ENCODE measurements at regions not wholly inside any gene's neighbourhood (a gene's known extent, or its start where the extent isn't known, plus 50 kb on each side); places are given as distances from the start of the nearest gene placed in this dataset.
"Not testable (repeated sequence)": the region's sequence is repeated elsewhere in the genome, so short reads cannot be mapped to it uniquely, and the experiment has no call there.

DNA sequence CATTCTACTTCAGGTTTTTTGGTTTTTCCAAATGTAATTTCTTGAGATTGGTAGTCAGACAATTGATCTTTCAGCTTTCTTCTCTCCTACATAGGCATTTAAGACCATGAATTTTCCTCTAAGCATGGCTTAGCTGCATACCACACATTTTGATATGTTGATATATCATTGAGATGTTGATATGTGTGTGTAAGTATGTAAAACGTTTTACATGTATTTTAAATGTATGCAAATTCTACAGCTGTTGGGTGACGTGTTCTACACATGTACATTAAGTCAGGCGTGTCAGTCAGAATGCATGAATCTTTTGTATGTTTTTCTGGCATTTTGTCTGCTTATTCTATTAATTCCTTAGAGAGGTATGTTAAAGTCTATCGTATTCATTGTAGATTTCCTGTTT lies 228.2 kb downstream of the CDH26 start:
- DNase-seq (ENCODE audit: low read depth in 1 of 2, low spot score in 1 of 2), result no peak

DNA sequence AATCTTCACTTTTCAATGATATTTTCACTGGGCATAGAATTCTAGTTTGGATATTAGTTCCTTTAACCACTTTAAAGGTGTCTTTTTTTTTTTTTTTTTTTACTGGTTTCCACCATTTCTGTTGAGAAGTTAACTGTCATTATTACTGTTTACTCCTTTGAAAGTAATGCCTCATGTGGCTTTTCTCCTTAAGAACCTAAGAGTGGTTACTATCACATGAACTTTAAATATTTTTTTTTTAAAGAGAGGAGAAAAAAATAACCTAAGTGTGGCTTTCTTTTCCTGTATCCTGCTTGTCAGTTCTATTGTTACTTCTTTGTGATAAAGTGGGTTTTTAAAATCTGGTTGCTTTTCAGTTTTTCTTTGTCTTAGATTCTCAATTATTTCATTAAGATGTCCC lies 229.5 kb downstream of the CDH26 start:
- H3K27me3 ChIP-seq (ENCODE audit: insufficient read depth, poor library complexity, severe bottlenecking), result no peaks in the 10 kb centered on the region
- no peak for TF ChIP-seq POLR2AphosphoS5 (IDR thresholded peaks at IDR 0.05; ENCODE audit: low read depth)
- TF ChIP-seq, protein P1, sequence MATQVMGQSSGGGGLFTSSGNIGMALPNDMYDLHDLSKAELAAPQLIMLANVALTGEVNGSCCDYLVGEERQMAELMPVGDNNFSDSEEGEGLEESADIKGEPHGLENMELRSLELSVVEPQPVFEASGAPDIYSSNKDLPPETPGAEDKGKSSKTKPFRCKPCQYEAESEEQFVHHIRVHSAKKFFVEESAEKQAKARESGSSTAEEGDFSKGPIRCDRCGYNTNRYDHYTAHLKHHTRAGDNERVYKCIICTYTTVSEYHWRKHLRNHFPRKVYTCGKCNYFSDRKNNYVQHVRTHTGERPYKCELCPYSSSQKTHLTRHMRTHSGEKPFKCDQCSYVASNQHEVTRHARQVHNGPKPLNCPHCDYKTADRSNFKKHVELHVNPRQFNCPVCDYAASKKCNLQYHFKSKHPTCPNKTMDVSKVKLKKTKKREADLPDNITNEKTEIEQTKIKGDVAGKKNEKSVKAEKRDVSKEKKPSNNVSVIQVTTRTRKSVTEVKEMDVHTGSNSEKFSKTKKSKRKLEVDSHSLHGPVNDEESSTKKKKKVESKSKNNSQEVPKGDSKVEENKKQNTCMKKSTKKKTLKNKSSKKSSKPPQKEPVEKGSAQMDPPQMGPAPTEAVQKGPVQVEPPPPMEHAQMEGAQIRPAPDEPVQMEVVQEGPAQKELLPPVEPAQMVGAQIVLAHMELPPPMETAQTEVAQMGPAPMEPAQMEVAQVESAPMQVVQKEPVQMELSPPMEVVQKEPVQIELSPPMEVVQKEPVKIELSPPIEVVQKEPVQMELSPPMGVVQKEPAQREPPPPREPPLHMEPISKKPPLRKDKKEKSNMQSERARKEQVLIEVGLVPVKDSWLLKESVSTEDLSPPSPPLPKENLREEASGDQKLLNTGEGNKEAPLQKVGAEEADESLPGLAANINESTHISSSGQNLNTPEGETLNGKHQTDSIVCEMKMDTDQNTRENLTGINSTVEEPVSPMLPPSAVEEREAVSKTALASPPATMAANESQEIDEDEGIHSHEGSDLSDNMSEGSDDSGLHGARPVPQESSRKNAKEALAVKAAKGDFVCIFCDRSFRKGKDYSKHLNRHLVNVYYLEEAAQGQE (IDR thresholded peaks at IDR 0.05; ENCODE audit: insufficient replicate concordance, low read depth), result no peak
- DNase-seq (ENCODE audit: low read depth in 1 of 2, low spot score in 1 of 2), result no peak
- H3K4me3 ChIP-seq (replicated peaks; ENCODE audit: insufficient read depth, low read length), result no peak overlapping the region
- no peak overlapping the region for H3K27ac ChIP-seq (replicated peaks)

More for the DNA sequence above, 228.2 kb downstream of the CDH26 start:
- H3K27ac ChIP-seq (replicated peaks), result no peak overlapping the region
- H3K27me3 ChIP-seq (ENCODE audit: insufficient read depth, poor library complexity, severe bottlenecking), result no peaks in the 10 kb centered on the region
- TF ChIP-seq SPI1 (IDR thresholded peaks at IDR 0.05; ENCODE audit: borderline replicate concordance, low read depth) (no peak), GABPA (IDR thresholded peaks at IDR 0.05; ENCODE audit: low read depth) (no peak)
- H3K4me3 ChIP-seq (replicated peaks; ENCODE audit: insufficient read depth, low read length), result no peak overlapping the region

DNA sequence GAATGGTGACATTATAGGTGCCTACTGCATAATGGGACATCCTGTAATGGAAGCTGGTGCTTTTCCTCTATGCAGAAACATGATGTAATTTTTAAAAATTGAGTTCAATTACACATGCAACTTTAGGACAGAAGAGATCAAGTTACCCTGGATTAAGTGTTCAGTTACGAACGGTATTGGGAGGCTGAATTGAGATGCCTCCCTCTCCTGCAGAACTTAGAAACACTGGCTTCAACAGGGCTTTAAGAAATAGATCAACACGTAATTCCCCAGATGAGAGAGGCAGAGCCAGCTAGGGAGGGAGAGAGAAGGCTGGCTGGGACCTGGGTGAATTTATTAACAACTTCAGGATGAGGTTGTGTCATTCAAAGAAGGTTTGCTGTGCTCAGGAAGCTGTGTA lies 232.8 kb downstream of the CDH26 start:
- TF ChIP-seq, protein P2, sequence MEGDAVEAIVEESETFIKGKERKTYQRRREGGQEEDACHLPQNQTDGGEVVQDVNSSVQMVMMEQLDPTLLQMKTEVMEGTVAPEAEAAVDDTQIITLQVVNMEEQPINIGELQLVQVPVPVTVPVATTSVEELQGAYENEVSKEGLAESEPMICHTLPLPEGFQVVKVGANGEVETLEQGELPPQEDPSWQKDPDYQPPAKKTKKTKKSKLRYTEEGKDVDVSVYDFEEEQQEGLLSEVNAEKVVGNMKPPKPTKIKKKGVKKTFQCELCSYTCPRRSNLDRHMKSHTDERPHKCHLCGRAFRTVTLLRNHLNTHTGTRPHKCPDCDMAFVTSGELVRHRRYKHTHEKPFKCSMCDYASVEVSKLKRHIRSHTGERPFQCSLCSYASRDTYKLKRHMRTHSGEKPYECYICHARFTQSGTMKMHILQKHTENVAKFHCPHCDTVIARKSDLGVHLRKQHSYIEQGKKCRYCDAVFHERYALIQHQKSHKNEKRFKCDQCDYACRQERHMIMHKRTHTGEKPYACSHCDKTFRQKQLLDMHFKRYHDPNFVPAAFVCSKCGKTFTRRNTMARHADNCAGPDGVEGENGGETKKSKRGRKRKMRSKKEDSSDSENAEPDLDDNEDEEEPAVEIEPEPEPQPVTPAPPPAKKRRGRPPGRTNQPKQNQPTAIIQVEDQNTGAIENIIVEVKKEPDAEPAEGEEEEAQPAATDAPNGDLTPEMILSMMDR (IDR thresholded peaks at IDR 0.05; ENCODE audit: insufficient read depth, low read length), result no peak
- TF ChIP-seq GABPA (IDR thresholded peaks at IDR 0.05; ENCODE audit: low read depth) (no peak), POLR2AphosphoS5 (IDR thresholded peaks at IDR 0.05; ENCODE audit: low read depth) (no peak)
- TF ChIP-seq, protein P1 (IDR thresholded peaks at IDR 0.05; ENCODE audit: insufficient replicate concordance, low read depth), result no peak

DNA sequence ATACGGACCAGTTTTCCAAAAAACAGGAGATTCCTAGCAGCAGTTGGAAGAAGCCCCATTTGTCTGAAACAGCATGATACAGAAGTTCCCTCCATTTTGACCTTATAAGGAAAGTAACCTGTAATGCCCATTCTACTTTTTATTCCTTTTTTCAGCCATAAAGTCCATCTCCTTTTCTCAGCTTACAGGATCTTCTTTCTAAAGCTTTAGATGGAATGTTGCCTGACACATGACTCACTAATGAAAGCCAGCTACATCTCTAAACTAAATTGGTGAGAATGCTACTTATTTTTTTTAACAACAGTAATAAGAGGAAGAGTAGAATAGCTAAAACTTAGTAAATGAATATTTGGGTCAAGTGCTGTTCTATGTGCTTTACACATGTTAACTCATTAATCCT lies 234.1 kb downstream of the CDH26 start:
- DNase-seq (ENCODE audit: low read depth in 1 of 2, low spot score in 1 of 2), result no peak
- TF ChIP-seq GABPA (IDR thresholded peaks at IDR 0.05; ENCODE audit: low read depth), result no peak
- TF ChIP-seq, protein P1 (IDR thresholded peaks at IDR 0.05; ENCODE audit: insufficient replicate concordance, low read depth), result no peak
- Histone ChIP-seq H3K4me3 (replicated peaks; ENCODE audit: insufficient read depth, low read length) (no peak overlapping the region), H3K27ac (replicated peaks) (no peak overlapping the region), H3K27me3 (ENCODE audit: insufficient read depth, poor library complexity, severe bottlenecking) (no peaks in the 10 kb centered on the region)

More for the DNA sequence above, 232.8 kb downstream of the CDH26 start:
- Histone ChIP-seq H3K27me3 (ENCODE audit: insufficient read depth, poor library complexity, severe bottlenecking) (no peaks in the 10 kb centered on the region), H3K27ac (replicated peaks) (no peak overlapping the region), H3K4me3 (replicated peaks; ENCODE audit: insufficient read depth, low read length) (no peak overlapping the region)
- DNase-seq (ENCODE audit: low read depth in 1 of 2, low spot score in 1 of 2), result no peak

DNA sequence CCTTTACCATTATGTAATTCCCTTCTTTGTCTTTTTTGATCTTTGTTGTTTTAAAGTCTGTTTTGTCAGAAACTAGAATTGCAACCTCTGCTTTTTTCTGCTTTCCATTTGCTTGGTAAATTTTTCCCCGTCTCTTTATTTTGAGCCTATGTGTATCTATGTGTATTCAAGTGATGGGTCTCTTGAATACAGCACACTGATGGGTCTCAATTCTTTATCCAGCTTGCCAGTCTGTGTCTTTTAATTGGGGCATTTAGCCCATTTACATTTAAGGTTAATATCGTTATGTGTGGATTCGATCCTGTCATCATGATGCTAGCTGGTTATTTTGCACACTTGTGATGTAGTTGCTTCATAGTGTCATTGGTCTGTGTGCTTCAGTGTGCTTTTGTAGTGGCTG lies 240.9 kb downstream of the CDH26 start:
- not testable (repeated sequence) for H3K4me3 ChIP-seq (replicated peaks; ENCODE audit: insufficient read depth, low read length); H3K27ac ChIP-seq (replicated peaks); H3K27me3 ChIP-seq (ENCODE audit: insufficient read depth, poor library complexity, severe bottlenecking); DNase-seq (ENCODE audit: low read depth in 1 of 2, low spot score in 1 of 2)

Measured in HL-60 (cell line).